Breast epithelium (tissue), 3 donors: ENCODE measurements at regions not wholly inside any gene's neighbourhood (a gene's known extent, or its start where the extent isn't known, plus 50 kb on each side); places are given as distances from the start of the nearest gene placed in this dataset.

Experiments
- POLR2A ChIP-seq: fragments of 450-650 bp; IDR thresholded peaks from one replicate; pipeline ENCODE4 v1.6.1; 2016; ENCODE audit warnings: antibody characterized with exemption, mild to moderate bottlenecking, moderate library complexity
- TF ChIP-seq, protein P1 (sequence below), 3 donors: fragments of 450-650 bp; IDR thresholded peaks; one replicate each; pipeline ENCODE4 v1.5.1; 2016 to 2017; ENCODE audit warnings: antibody characterized with exemption in 3 of 3, mild to moderate bottlenecking in 3 of 3, moderate library complexity in 3 of 3

DNA sequence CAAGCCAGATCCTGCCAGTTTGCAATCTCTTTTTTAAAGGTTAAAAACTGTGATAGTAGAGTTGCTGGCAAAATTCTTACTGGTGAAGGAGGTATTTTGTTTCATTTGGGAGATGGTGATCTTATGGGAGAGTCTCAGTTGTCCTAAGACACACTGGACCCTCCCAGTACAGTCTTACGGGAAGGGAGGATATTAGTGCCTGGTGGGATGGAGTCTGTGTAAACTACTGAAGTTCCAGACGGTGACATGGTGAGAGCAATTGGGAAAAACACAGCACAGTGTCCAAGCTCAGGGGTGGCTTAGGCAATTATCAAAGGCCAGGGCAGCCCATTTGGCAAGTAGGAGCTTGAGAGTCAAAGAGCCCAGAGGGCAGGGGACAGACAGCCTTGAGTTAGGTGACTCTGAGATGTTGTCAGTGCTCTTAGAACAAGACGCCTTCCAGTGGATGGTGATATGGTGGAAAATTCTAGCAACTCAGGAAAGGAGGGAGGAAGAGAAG is 143.7 kb upstream of the CCDC68 start:
- TF ChIP-seq POLR2A = no peak
- TF ChIP-seq, protein P1, sequence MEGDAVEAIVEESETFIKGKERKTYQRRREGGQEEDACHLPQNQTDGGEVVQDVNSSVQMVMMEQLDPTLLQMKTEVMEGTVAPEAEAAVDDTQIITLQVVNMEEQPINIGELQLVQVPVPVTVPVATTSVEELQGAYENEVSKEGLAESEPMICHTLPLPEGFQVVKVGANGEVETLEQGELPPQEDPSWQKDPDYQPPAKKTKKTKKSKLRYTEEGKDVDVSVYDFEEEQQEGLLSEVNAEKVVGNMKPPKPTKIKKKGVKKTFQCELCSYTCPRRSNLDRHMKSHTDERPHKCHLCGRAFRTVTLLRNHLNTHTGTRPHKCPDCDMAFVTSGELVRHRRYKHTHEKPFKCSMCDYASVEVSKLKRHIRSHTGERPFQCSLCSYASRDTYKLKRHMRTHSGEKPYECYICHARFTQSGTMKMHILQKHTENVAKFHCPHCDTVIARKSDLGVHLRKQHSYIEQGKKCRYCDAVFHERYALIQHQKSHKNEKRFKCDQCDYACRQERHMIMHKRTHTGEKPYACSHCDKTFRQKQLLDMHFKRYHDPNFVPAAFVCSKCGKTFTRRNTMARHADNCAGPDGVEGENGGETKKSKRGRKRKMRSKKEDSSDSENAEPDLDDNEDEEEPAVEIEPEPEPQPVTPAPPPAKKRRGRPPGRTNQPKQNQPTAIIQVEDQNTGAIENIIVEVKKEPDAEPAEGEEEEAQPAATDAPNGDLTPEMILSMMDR (IDR thresholded peaks at IDR 0.05) = no peak
